Activated gamma-delta T cell (primary cell): ENCODE measurements at regions not wholly inside any gene's neighbourhood (a gene's known extent, or its start where the extent isn't known, plus 50 kb on each side); places are given as distances from the start of the nearest gene placed in this dataset.

Experiments used
- DNase-seq: peaks from one replicate; lab custom pipeline; 2025; lab: John Stamatoyannopoulos, UW

DNA sequence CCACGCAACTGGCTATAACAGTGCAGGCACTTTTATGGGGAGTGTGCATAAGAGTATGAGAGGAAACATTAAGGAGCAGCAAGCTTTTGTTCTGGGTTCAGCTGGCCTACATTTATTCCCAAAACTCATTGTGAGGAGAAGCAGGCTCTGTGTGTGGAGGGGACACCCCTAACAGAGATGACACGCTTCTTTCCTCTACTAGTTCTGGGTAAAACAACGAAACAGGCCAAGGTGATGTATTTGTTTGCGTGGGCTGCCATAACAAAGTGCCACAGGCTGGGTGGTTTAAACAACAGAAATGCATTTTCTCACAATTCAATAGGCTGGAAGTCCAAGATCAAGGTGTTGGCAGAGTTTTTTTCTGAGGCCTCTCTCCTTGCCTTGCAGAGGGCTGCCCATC is 488.6 kb downstream of the MID1IP1 start:
- DNase-seq: no peak

DNA sequence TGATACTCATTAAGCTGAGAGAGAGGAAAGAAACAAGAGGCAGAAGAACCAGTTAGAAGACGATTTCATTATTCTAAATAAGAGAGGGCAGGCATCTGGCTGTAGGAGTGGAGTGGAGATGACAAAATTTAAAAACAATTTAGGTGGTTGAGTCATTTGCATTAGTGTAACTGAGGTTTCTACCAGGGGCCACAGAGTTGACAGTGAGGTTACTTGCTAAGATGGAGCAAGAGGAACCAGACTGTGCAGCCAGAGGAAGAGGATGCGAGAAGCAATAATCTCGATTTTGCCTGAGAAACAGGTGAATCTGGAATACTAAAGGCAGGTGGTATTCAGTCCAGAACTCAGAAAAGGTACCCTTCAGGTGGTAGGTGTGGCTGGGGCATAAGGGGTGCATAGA is 491.9 kb downstream of the MID1IP1 start:
- no peak for DNase-seq

DNA sequence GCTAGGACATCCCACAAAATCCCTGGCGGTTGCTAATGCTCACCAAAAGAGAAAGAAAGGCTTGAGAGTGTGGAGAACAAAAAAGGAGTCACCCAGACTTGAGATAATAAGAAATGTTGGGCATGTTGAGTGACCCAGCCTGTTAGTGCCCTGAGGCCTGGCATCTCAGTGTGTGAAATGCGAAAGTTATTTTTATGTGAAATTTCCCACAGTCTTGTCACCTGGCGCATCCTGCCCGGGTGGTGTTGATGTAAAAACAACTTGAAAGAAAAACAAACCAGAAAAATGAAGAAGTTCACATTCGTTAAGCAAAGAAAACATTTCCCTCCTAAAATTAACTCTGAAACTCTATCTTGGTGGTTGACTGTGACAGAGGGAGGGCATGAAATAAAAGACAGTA is 495.2 kb downstream of the MID1IP1 start:
- DNase-seq: no peak

DNA sequence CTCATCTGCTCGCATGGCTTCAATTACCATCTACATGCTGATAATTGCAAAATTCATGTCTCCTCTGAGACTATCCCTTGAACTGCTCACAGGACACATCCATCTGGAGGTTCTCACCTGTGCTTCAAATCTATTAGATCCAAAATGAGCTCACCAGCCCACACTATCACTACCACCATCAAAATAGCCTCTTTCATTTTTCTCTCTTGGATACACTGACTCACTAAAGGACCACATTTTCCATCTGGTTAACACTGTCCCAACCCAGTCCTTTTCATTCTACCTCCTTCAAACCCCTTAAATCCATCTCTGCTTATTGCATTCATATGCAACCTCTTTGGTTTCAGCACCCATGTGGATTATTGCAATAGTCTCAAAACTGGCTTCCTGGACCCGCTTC is 497.6 kb downstream of the MID1IP1 start:
- no peak for DNase-seq

DNA sequence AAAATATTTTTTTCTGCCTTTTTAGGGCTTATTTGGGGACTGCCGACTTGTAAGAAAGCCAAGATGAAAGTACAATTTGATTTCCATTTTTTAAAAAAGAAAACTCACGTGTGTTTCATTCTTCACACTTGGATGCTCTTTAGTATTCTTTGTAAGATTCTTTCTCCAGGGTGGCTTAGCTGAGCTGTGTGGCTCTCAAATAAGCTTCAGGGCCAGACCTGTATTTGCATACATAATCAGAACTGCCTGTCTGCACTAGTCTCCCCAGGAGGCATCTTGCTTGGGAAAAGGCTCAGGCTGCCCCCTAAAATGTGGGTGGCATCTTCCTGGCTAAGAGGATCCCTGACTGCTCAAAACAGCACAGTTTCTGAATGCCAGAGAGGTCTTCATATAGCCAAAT is 498.4 kb downstream of the MID1IP1 start:
- no peak for DNase-seq

DNA sequence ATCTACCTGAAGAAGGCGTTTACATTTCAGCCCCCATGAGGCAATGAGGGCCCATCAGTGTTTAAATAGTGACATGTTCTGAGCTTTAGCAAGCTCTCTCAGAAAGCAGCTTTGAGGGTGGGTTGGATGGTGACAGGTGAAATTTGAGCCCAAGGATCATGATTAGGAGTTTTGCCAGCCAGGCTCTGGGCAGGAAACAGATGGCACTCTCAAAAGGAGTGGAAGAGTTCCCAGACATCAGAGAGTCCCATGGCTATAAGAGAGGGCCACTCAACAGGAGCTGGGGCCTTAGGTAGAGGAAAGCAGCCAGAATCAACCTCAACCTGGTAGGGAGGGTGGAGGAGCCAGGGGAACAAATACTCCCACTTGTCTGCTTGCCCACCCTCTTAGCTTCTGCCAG is 499.8 kb downstream of the MID1IP1 start:
- no peak for DNase-seq

DNA sequence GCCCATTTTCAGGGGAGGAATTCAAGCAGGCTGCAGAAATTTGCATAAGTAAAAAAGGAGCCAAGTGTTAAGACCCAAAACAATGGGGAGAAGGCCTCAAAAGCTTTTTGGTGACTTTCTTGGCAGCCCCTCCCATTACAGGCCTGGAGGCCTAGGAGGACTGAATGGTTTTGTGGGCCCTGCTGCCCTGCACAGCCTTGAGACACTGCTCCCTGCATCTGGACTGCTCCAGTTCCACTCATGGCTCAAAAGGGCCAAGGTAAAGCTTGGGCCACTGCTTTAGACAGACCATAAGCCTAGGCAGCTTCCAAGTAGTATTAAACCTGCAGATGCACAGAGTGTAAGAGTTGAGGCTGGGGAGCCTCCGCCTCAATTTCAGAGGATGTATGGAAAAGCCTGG is 501.6 kb downstream of the MID1IP1 start:
- DNase-seq: no peak

DNA sequence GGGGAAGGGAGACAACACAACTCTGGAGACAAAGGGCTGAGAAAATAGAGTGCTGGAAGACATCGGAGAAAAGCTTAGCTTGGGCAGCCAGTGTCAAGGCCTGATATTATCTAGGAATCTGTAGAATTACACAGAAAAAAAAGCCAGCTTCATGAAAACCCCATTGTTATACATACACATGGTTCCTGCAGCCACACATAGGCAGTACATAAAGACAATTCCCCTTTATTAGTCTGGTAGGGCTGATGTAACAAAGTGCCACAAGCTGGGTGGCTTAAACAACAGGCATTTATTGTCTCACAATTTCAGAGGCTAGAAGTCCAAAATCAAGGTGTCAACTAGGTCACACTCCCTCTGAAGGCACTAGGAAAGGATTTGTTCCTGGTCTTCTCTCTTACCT is 503.5 kb downstream of the MID1IP1 start:
- DNase-seq: no peak

DNA sequence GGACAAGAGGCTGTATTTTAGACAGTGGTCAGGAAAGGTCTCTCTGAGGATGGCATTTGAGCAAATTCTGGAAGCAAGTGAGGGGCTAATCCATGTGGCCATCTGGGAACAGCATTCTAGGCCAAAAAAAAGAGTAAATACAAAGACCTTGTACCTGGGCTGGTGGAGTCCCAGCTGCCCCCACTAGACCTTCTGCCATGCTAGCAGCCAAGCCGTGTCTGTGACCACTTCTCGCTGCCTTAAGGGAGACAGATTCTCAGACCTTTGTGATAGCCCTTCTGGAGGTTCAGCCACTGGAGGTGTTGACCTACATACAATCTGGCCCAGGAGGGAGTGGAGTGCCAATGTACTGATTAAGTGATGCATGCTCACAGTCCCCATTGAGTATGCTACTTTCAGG is 506.2 kb downstream of the MID1IP1 start:
- DNase-seq: no peak

DNA sequence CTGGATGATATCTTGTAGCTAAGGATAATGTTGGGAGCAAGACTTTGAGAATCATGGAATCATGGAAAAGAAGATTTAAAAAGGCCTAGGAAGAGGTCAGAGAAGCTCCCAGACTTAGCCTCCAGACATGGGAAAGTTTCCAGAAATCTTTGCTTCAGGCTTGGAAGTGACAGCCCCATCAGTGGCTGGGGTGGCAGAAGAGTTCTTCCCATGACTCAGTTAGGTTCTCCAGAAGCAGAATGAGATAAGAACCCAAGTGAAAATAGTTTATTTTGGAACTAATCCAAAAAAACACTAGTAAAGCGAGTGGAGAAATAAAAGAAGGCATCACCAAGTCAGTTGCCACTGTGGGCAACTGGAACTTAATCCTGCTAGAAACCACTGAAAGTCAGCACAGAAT is 506.9 kb downstream of the MID1IP1 start:
- DNase-seq: no peak

DNA sequence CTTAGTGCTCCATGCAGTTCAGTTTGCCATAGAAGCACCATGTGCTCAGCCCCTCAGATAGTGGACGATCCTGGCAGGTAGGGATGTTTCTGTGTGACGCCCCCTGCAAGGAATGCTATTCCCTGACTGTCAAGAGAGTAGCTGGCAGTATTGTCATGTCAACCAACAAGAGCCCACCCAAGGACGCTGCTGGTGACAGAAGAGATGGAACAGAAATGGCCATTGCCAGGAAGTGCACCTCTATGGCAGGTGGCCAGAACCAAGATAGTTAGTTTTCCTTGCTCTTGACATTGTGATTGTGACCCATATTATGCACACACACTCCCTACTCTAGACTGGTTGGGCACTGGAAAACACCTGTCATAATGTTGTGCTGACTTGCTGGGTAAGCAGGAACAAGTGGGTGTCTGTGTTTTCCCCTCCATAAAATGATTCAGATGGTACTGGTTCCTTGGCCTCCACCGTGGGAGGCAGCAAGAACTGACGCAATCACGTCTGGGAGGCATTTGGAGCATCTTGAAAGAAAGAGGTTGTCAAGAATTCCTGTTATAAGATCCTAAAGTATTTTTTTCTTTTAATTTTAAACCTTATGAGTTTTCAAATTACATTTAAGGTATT is 507.9 kb downstream of the MID1IP1 start:
- DNase-seq: no peak

DNA sequence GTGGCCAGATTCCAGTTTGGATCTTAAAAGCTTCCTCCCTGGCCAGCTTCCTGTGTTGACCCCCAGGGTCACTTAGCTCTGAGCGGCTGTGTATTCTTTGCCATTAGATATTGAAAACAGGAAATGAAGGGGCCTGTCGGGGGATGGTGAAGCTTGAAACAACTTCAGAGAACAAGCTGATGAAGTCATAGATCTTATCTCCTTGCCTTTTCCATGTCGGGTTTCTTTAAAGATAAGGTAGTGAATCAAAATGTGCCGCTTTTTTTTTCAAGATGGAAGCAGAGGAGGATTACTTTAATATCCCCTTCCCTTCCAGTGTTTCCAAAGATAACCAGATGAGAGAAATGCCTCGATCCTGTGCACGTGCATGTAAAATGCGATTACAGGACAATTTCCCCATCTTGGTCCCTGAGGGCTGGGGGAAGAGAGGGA is 508.5 kb downstream of the MID1IP1 start:
- DNase-seq: no peak

DNA sequence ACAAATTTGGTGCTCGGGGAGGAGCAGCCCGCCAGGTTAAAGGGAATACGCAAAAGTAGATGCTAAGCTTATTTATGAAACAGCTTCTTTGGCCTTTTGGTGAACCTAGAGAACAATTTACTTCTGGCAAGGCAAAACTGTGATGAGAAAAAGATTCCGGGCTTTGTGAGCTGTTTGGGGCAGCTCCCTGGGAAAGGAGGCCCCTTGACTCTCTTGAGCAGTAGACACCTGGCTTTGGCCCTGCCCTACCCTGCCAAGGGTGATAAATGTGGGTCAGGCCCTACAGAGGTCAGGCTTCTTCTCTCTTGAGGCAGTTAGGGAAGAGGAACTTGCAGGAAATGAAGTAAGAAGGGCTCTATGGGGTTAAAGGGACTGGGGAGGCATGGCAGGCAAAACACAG is 509.6 kb downstream of the MID1IP1 start:
- no peak for DNase-seq

DNA sequence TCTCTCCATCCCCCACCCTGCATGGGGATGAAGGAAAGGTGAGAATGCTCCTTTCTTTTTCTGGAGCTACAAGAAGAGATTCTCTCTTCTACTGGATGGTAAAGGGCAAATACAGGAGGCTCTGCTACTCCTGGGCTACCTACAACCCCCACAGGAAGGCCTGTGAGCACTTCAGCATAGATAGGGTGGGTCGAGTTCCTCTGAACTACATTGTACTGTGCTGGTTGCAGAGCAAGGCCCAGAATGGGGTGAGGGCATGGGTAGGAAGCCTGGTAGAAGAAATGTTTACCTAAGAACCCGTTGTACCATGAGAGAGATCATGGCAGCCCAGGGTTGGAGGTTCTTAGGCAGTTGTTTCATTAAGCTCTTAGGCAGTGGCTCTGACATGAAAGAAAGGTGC is 510.4 kb downstream of the MID1IP1 start:
- DNase-seq: no peak

DNA sequence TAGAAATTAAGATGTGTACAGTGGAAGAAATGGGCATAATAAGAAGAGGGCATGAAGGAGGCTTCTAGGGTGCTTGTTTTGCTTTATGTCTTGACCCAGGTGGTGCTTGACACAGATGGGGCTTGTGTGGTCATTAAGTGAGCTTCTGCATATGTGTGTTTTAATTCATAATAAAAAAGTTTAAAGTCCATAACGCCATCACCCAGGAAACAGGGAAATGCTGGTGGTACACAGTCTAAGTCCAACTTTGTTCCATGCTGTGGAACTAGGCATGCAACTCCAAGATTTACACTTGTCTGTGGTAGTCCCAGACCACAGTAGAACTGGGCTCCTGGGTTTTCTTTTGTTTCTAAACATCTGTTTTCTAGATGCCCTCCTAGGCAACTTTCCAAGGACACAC is 511.9 kb downstream of the MID1IP1 start:
- DNase-seq: no peak

DNA sequence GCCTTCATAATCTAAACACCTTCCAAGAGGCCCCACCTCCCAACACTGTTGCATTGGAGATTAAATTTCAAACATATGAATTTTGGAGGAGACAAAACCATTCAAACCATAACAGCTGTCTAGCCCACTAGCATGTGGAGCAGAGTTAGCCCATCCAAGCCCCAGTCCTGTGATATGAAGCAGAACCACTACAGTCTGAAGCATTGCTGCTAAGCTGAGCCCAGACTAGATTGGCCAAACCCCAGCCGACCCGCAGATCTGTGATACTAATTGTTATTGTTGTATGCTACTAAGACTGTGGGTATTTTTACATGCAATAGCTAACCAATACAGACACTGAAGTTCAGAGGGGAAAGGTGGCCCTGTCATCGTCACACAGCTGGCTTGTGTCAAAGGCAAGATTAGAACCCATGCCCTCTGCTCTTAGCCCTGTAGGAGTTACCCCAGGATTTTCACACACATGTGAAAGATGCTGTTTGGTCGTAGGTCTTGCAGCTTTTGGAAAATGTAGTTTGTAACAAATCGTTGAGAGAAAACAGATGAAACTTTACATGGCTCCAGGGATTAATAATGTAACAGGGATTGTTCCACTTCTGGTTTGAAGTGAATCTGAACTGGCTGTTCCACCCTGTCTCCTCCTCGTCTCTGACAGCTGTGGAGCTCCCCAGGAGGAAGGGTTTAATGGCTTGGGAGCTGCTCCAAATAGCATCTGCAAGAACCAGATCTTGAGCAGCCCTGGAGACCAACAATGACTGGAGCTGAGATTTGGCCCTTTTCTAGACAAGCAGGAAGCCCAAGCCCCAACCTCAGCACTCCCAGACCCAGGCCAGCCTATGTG is 517.5 kb downstream of the MID1IP1 start:
- DNase-seq: no peak

DNA sequence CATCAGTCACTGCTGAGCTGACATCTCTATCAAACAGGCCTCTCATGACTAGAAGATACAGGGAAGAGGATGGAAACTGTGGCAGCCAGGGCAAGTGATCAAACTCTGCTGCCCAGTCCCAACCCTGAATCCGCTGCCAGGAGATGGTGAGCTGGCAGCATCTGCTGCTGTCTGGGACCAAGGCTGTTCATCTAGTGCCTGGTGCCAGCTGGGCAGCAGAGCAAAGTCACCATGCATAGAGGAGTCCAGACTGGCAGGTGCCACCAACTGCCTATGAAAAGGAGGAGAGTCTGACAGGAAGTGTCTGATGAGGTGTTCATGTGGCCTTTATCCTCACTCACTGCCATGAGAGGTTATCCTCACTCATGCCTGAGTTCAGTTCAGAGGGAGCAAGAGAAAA is 518.9 kb downstream of the MID1IP1 start:
- no peak for DNase-seq

DNA sequence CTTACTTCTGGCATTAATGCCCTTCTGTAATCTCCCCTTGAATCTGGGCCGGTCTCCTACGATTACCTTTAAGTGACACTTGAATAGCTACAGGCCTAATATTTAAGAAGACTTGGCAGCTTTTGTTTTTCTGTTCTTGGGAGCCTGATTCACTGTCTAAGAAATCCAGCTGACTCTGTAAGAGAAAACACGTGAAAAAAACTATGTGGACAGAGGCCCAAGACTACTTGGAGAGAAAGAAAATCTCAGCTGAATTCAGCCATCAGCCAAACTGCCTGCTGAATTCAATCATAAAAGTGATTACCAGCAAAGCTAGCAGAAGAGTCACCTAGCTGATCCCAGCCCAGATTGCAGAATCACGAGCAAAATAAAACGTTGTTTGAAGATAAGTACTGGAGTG is 521.2 kb downstream of the MID1IP1 start:
- no peak for DNase-seq

DNA sequence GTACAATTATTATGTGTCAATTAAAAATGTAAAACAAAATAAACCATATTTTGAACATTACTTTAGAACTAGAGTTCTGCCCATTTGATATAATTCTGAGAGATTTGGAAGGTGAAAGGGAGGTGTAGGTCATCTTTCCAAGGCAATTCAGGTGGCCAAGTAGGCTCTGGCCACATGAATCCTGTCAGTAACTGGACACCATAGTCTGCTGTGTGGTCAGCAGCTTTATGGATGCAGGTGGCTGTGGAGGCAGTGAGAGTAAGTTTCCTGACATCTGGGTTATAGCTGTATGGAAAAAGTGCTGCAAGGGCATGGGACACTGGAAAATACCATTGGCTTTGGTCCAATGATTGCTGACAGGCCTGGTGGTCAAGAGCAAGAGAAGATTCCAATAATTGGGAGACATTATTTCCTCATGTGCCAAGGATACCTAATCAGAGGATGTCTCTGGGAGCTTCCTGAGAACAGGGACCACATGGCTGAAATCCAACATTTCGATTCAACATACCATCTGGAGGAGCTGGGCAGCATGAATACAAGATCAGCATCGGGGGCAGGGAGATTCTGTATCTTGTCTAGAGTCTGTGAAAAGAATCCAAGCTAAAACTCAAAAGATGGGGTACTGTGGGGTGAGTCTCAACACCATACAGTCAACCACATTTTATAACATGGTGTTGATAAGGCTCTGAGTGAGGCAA is 523.1 kb downstream of the MID1IP1 start:
- DNase-seq: no peak

DNA sequence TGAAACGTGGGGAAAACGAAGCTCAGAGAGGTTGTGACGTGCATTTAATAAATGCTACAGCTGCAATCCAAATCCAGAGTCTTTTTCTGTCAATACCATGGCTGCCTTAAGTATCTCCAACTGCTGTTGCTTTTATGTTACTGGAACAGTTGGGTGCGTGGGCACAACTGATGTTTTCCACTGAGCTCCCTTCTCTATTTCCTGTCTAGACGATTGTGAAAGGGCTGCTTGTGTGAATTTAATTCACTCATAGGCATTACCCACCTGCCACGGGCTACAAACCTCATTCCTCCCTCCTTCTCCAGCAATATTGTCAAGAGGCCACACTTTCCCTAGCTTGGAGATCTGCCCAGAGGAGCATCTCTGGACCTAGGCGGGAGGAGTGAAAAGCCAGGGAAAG is 526.0 kb downstream of the MID1IP1 start:
- no peak for DNase-seq

DNA sequence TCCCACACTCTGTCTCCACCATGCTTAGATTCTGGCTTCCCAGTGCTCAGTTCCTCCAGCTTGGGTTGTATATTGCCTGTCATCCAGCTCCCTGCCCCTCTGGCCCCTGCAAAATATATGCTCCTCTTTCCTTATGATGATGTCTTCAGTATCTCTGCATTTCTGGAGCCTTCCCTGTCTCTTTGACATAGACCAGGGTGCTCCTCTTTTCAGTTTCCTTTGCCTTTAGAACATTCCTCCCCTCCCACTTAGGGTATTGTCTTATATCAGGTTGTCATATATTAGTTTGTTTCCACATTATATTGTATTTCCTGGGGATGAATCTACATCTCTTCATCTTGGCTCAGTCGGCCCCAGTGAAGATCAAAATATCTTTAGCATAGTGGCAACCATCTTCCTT is 526.4 kb downstream of the MID1IP1 start:
- no peak for DNase-seq

DNA sequence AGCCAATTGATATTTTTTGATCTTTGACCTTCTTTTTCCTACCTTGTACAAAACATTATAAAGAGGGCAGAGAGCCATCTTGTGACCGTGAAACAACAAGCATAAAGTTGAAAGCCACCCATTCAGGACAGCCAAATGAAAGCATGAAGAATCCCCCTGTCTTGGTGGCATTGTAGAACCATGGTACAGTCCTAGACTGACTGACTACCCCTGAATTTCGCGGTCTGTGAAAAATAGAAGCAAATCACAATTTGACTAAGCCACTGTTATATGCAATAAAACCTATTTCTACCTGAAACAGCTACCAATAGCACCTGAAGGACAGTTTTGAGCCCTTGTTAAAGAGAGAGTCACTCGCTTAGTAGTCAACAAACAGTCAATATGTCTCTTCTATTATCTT is 527.4 kb downstream of the MID1IP1 start:
- no peak for DNase-seq

DNA sequence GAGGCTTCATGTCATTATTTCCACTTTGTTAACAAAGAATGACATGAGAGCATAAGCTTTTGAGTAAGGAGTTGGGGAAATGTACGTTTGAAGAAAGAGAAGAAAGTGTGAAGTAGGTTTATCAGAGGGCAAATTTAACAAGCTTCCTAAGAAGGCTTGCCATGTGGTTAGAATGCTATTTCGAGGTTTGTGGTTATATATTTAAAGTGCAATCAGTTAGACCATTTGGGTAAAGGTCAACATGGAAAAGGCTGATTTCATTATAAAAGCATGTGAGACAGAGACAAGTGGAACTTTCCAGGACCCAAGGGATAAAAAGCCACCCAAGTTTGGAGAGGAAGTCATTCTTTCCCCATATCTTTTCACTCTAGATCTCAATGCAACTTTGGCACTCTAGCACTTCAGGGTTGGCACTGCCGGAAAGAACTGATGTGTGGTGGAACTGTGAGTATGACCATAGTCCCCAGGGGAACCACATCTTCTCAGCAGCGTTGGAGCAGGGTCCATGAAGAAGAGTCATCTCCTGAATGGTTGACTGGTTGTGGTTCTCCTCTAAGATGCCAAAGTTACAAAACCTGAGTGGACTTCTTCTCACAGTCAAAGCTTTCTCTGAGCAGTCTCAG is 529.9 kb downstream of the MID1IP1 start:
- no peak for DNase-seq
